A549 (cell line): ENCODE measurements at regions not wholly inside any gene's neighbourhood (a gene's known extent, or its start where the extent isn't known, plus 50 kb on each side); places are given as distances from the start of the nearest gene placed in this dataset.
A peak's percentile ranks its signal among the peaks of the same experiment; 100 is the strongest.

ENCODE experiments used
- CHD4 ChIP-seq: fragments of 200-600 bp; sonication (generic); IDR thresholded peaks from 2 replicates; pipeline ENCODE4 v1.6.1; 2016; ENCODE audit warnings: antibody characterized with exemption, mild to moderate bottlenecking, borderline replicate concordance
- EP300 ChIP-seq, 2 experiments: fragments of >200 bp; sonication (Bioruptor Twin); formaldehyde crosslinking; IDR thresholded peaks; 2 replicates in 1 of 2; 3 replicates in 1 of 2; pipeline ENCODE4 v1.6.1; 2016 to 2017
- FOXS1 ChIP-seq: fragments of 250-450 bp; sonication (Bioruptor Pico); IDR thresholded peaks from 2 replicates; pipeline ENCODE4 v1.5.0; 2020; ENCODE audit warnings: mild to moderate bottlenecking, moderate library complexity
- HOXB5 ChIP-seq: fragments of 250-450 bp; sonication (Bioruptor Pico); IDR thresholded peaks from 2 replicates; pipeline ENCODE4 v1.5.0; 2020; ENCODE audit warnings: mild to moderate bottlenecking, moderate library complexity
- KDM1A ChIP-seq: fragments of 200-600 bp; sonication (generic); IDR thresholded peaks from 2 replicates; pipeline ENCODE4 v1.6.1; 2016; ENCODE audit warnings: low read depth, mild to moderate bottlenecking
- MAX ChIP-seq: IDR thresholded peaks from 2 replicates; pipeline ENCODE4 v1.6.1; 2012
- POLR2A ChIP-seq: IDR thresholded peaks from 2 replicates; pipeline ENCODE4 v1.6.1; 2012; ENCODE audit warnings: mild to moderate bottlenecking, low read length
- RCOR1 ChIP-seq: fragments of 150-350 bp; IDR thresholded peaks from 2 replicates; pipeline ENCODE4 v1.6.1; 2014; ENCODE audit warnings: antibody characterized with exemption, low read length, low read depth
- TF ChIP-seq, protein P1 (sequence below): fragments of >200 bp; sonication (Bioruptor Twin); formaldehyde crosslinking; IDR thresholded peaks from 3 replicates; pipeline ENCODE4 v1.5.1; 2016

DNA sequence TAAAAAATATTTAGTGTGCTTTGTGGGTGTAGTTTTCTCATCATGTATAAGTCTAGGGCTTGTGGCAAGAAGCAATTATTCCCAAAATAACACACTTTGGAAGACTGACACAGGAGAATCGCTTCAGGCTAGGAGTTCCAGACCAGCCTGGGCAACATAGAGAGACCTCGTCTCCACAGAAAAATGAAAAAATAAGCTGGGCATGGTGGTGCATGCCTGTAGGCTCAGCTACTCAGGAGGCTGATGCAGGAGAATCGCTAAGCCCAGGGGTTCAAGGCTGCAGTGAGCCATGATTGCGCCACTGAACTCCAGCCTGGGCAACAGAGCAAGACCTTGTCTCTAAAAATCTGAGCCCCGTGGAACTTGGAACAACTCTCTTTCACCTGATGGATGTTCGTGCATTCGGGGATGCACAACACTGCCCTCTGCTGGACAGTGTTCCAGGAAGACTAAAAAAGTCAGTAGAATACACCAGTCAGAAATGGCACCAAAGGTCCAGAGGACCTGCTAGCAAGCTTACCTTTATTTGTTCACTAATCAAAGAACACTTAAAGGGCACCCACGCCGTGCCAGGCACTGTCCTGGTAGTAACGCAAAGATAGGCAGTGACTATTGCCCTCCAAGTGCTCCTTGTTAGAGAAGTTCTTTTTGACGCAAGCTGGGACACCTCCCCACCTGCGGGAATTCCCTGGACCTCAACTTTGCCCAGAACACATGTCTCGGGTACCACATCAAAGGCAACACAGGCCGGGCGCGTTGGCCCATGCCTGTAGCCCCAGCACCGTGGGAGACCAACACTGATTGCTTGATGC, 81.9 kb upstream of the CALN1 start:
- TF ChIP-seq EP300 (IDR thresholded peaks at IDR 0.05) (no peak), MAX (no peak), CHD4 (no peak), POLR2A (no peak), RCOR1 (no peak), KDM1A (no peak), HOXB5 (CRISPR knock-in tag) (no peak), FOXS1 (CRISPR knock-in tag) (no peak)
- TF ChIP-seq, protein P1, sequence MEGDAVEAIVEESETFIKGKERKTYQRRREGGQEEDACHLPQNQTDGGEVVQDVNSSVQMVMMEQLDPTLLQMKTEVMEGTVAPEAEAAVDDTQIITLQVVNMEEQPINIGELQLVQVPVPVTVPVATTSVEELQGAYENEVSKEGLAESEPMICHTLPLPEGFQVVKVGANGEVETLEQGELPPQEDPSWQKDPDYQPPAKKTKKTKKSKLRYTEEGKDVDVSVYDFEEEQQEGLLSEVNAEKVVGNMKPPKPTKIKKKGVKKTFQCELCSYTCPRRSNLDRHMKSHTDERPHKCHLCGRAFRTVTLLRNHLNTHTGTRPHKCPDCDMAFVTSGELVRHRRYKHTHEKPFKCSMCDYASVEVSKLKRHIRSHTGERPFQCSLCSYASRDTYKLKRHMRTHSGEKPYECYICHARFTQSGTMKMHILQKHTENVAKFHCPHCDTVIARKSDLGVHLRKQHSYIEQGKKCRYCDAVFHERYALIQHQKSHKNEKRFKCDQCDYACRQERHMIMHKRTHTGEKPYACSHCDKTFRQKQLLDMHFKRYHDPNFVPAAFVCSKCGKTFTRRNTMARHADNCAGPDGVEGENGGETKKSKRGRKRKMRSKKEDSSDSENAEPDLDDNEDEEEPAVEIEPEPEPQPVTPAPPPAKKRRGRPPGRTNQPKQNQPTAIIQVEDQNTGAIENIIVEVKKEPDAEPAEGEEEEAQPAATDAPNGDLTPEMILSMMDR = peak; percentile 64
